ENCODE measurements at regions not wholly inside any gene's neighbourhood (a gene's known extent, or its start where the extent isn't known, plus 50 kb on each side); places are given as distances from the start of the nearest gene placed in this dataset.

DNA sequence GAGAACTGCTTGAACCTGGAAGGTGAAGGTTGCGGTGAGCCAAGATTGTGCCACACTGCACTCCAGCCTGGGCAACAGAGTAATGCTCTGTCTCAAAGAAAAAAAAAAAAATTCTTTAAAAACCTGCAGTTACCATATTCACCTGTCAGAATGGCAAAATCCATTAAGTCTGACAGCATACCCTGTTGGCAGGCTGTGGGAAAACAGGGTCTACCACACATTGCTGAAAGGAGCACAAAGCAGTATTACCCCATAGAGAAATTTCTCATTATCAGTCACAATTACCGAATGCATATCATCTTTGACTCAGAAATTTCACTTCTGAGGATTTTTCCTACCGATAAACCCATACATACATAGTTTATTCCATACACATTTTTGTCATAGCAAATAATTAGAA, 264.1 kb upstream of the SLCO3A1 start:
- Histone ChIP-seq H3K9me3 (ENCODE audit: control insufficient read depth in 3 of 3, low read length in 3 of 3) (no peaks in the 10 kb centered on the region), H3K9ac (ENCODE audit: low read depth in 1 of 3, low read length in 3 of 3) (no peak overlapping the region), H3K4me3 (ENCODE audit: low read length in 3 of 3) (no peak overlapping the region), H3K27me3 (ENCODE audit: control insufficient read depth in 3 of 3, insufficient read depth in 3 of 3, low read length in 3 of 3) (no peaks in the 10 kb centered on the region), H3K4me1 (ENCODE audit: control insufficient read depth in 3 of 3, insufficient read depth in 3 of 3, low read length in 3 of 3) (no peaks in the 10 kb centered on the region), H3K36me3 (ENCODE audit: control insufficient read depth in 3 of 3, insufficient read depth in 3 of 3, low read length in 3 of 3) (no peaks in the 10 kb centered on the region), H3K27ac (ENCODE audit: low read depth, low read length) (no peak overlapping the region)

DNA sequence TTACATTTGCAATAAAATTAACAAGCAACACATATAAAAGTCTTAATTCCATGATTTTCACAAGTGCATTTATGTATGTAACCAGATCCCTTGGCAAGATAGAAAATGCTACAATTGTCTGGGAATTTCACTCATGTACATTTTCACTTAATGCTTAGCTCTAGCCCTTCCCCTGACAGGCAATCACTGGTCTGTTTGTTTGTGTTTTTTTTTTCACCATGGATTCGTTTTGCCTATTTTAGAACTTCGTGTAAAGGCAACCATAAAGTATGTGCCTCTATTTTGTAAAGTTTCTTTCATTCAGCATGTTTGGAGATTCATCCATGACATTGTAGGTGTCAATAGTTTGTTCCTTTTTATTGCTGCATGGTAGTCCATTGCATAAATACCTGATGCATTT, 260.9 kb upstream of the SLCO3A1 start:
- Histone ChIP-seq H3K9ac (ENCODE audit: low read depth in 1 of 3, low read length in 3 of 3) (no peak overlapping the region), H3K4me3 (ENCODE audit: low read length in 3 of 3) (no peak overlapping the region), H3K36me3 (ENCODE audit: control insufficient read depth in 3 of 3, insufficient read depth in 3 of 3, low read length in 3 of 3) (no peaks in the 10 kb centered on the region), H3K27ac (ENCODE audit: low read depth, low read length) (no peak overlapping the region), H3K4me1 (ENCODE audit: control insufficient read depth in 3 of 3, insufficient read depth in 3 of 3, low read length in 3 of 3) (no peaks in the 10 kb centered on the region), H3K9me3 (ENCODE audit: control insufficient read depth in 3 of 3, low read length in 3 of 3) (no peaks in the 10 kb centered on the region), H3K27me3 (ENCODE audit: control insufficient read depth in 3 of 3, insufficient read depth in 3 of 3, low read length in 3 of 3) (peaks cover 0 to 3% (median 0%) of the 10 kb centered on the region in 3 donors)

DNA sequence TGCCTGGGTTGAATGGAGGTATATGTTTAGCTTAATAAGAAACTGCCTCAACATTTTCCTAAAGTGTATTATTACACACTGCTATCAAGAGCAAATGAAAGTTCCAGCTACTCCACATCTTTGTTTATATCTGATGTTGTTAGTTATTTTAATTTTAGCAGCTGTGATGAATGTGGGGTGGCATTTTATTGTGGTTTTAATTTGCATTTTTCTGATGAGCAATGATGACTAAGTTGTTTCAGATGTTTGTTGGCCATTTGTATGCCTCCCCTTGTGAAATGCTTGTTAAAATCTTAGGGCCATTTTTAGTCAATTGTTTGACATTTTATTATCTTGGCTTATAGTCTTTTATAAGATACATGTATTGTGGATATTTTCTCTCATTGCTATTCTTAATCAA, 260.4 kb upstream of the SLCO3A1 start:
- H3K4me1 ChIP-seq (ENCODE audit: control insufficient read depth in 3 of 3, insufficient read depth in 3 of 3, low read length in 3 of 3) = no peaks in the 10 kb centered on the region

DNA sequence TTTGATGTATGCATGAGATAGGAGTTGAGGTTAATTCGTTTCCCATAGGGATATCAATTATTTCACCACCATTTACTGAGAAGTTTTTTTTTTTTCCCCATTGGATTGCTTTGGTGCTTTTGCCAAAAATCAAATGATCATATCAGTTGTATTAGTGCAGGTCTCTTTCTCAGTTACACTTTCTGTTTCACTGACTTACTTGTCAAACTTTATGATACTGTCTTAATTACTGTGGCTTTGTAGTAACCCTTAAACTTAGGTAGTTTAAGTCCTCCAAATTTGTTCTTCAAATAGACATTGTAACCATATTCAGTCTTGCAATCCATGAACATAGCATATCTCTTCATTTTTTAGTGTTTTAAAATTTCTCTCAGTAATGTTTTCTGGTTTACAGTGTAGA, 259.9 kb upstream of the SLCO3A1 start:
- H3K27me3 ChIP-seq (ENCODE audit: control insufficient read depth in 3 of 3, insufficient read depth in 3 of 3, low read length in 3 of 3) = peaks cover 0 to 5% (median under 1%) of the 10 kb centered on the region in 3 donors
- H3K27ac ChIP-seq (ENCODE audit: low read depth, low read length) = no peak overlapping the region

More for the DNA sequence above, 260.4 kb upstream of the SLCO3A1 start:
- no peak overlapping the region for H3K4me3 ChIP-seq (ENCODE audit: low read length in 3 of 3)
- no peaks in the 10 kb centered on the region for H3K9me3 ChIP-seq (ENCODE audit: control insufficient read depth in 3 of 3, low read length in 3 of 3)
- no peak overlapping the region for H3K27ac ChIP-seq (ENCODE audit: low read depth, low read length)
- H3K27me3 ChIP-seq (ENCODE audit: control insufficient read depth in 3 of 3, insufficient read depth in 3 of 3, low read length in 3 of 3) = peaks cover 0 to 3% (median 0%) of the 10 kb centered on the region in 3 donors
- no peak overlapping the region for H3K9ac ChIP-seq (ENCODE audit: low read depth in 1 of 3, low read length in 3 of 3)
- no peaks in the 10 kb centered on the region for H3K36me3 ChIP-seq (ENCODE audit: control insufficient read depth in 3 of 3, insufficient read depth in 3 of 3, low read length in 3 of 3)

DNA sequence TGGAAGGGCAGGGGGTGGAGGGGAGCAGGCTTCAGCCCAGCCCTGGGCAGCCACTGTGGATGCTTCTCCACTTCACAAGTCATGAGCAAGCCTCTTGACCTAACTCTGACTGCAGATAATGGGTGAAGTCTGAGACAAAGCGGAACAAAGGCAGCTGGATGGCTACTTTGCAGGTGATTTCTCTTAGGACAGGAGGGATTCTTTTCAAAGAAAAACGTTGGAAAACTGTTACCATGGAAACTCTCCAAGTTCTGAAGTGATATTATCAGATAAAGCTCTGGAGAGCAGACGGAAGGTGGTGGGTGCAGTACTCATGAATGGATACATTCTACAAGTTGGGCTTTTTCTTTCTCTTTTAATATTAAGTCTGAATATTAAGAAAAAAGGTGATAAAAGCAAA, 254.2 kb upstream of the SLCO3A1 start:
- no peak overlapping the region for H3K27ac ChIP-seq (ENCODE audit: low read depth, low read length)
- H3K27me3 ChIP-seq (ENCODE audit: control insufficient read depth in 3 of 3, insufficient read depth in 3 of 3, low read length in 3 of 3) = peaks cover 3 to 8% (median 4%) of the 10 kb centered on the region in 3 donors
- no peak overlapping the region for H3K4me3 ChIP-seq (ENCODE audit: low read length in 3 of 3)
- no peaks in the 10 kb centered on the region for H3K36me3 ChIP-seq (ENCODE audit: control insufficient read depth in 3 of 3, insufficient read depth in 3 of 3, low read length in 3 of 3)
- no peak overlapping the region for H3K9ac ChIP-seq (ENCODE audit: low read depth in 1 of 3, low read length in 3 of 3)
- no peaks in the 10 kb centered on the region for H3K9me3 ChIP-seq (ENCODE audit: control insufficient read depth in 3 of 3, low read length in 3 of 3)
- no peaks in the 10 kb centered on the region for H3K4me1 ChIP-seq (ENCODE audit: control insufficient read depth in 3 of 3, insufficient read depth in 3 of 3, low read length in 3 of 3)

More for the DNA sequence above, 259.9 kb upstream of the SLCO3A1 start:
- no peaks in the 10 kb centered on the region for H3K4me1 ChIP-seq (ENCODE audit: control insufficient read depth in 3 of 3, insufficient read depth in 3 of 3, low read length in 3 of 3)
- H3K4me3 ChIP-seq (ENCODE audit: low read length in 3 of 3) = no peak overlapping the region
- H3K9ac ChIP-seq (ENCODE audit: low read depth in 1 of 3, low read length in 3 of 3) = no peak overlapping the region
- no peaks in the 10 kb centered on the region for H3K9me3 ChIP-seq (ENCODE audit: control insufficient read depth in 3 of 3, low read length in 3 of 3)
- no peaks in the 10 kb centered on the region for H3K36me3 ChIP-seq (ENCODE audit: control insufficient read depth in 3 of 3, insufficient read depth in 3 of 3, low read length in 3 of 3)

DNA sequence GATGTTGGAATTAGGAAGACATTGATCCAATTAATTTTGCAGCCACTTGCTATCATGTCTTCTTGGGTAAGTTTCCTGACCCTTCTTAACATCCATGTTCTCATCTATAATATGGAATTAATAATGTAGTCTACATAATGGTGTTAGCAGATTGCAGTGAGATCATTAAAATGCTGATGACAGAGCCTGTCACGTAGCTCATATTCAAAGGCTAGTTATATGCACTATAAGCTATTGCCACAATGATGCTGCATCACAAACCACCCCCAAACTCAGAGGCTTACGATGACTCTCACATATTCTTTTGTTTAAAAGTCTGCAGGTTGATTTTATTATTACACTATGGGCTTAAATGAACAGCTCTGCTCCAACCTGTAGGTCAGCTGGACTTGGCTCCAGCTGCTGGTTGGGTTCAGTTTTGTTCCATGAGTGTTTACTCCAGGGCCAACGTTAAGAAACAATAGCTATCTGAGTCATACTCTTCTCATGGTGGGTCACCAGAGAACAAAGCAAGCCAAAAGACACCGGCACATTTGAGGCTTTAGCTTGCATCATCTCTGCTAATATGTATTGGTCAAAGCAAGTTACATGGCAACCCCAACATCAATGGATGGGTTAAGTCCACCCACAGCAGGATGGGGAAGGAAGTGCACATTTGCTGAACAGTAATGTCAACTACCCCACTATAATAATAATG, 250.0 kb upstream of the SLCO3A1 start:
- H3K36me3 ChIP-seq (ENCODE audit: control insufficient read depth in 3 of 3, insufficient read depth in 3 of 3, low read length in 3 of 3) = no peaks in the 10 kb centered on the region
- H3K4me3 ChIP-seq (ENCODE audit: low read length in 3 of 3) = no peak overlapping the region
- no peak overlapping the region for H3K9ac ChIP-seq (ENCODE audit: low read depth in 1 of 3, low read length in 3 of 3)
- no peak overlapping the region for H3K27ac ChIP-seq (ENCODE audit: low read depth, low read length)
- H3K4me1 ChIP-seq (ENCODE audit: control insufficient read depth in 3 of 3, insufficient read depth in 3 of 3, low read length in 3 of 3) = no peaks in the 10 kb centered on the region
- no peaks in the 10 kb centered on the region for H3K9me3 ChIP-seq (ENCODE audit: control insufficient read depth in 3 of 3, low read length in 3 of 3)
- H3K27me3 ChIP-seq (ENCODE audit: control insufficient read depth in 3 of 3, insufficient read depth in 3 of 3, low read length in 3 of 3) = peaks cover 3 to 4% (median 4%) of the 10 kb centered on the region in 3 donors

DNA sequence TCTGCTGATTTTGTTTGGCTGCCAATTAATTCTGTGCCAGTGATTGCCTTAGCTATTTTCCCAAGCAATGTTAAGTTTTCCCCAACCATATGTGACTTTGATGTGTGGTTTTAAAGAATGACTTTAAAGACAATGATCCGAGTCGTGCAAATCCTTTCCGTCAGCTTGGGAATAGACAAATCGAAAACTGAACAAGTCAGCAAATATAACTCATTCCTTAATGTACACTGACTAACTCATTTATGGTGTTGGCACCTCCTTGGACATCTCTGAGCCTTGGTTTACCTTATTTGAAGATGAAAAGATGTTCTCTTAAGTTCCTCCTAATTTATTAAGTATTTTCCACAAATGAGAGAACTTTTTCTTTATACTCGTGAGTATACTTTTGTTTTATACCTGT, 249.4 kb upstream of the SLCO3A1 start:
- H3K27ac ChIP-seq (ENCODE audit: low read depth, low read length) = no peak overlapping the region
- peaks cover 0 to 2% (median 0%) of the 10 kb centered on the region in 3 donors for H3K27me3 ChIP-seq (ENCODE audit: control insufficient read depth in 3 of 3, insufficient read depth in 3 of 3, low read length in 3 of 3)
- H3K4me3 ChIP-seq (ENCODE audit: low read length in 3 of 3) = no peak overlapping the region
- no peaks in the 10 kb centered on the region for H3K9me3 ChIP-seq (ENCODE audit: control insufficient read depth in 3 of 3, low read length in 3 of 3)
- H3K9ac ChIP-seq (ENCODE audit: low read depth in 1 of 3, low read length in 3 of 3) = no peak overlapping the region
- no peaks in the 10 kb centered on the region for H3K36me3 ChIP-seq (ENCODE audit: control insufficient read depth in 3 of 3, insufficient read depth in 3 of 3, low read length in 3 of 3)
- H3K4me1 ChIP-seq (ENCODE audit: control insufficient read depth in 3 of 3, insufficient read depth in 3 of 3, low read length in 3 of 3) = no peaks in the 10 kb centered on the region

DNA sequence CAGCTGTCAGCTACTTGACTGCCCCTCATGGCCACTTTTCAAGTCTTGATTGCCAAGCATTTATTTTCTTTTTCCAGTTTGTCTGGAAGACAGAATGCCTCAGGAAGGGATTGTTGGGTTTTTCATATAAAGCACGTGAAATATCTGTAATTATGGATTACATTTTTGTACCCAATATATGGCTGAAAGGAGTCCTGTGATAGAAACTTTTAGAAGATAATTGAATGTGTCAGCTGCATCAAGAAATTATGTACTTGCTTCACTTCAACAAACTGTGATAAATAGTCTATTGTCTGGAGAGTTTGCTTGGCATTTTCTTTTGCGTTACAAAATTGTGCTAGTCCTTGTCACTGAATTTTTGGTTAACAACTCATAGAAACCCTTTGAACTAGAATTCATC, 247.9 kb upstream of the SLCO3A1 start:
- Histone ChIP-seq H3K9ac (ENCODE audit: low read depth in 1 of 3, low read length in 3 of 3) (no peak overlapping the region), H3K36me3 (ENCODE audit: control insufficient read depth in 3 of 3, insufficient read depth in 3 of 3, low read length in 3 of 3) (no peaks in the 10 kb centered on the region), H3K27ac (ENCODE audit: low read depth, low read length) (no peak overlapping the region), H3K4me3 (ENCODE audit: low read length in 3 of 3) (no peak overlapping the region), H3K27me3 (ENCODE audit: control insufficient read depth in 3 of 3, insufficient read depth in 3 of 3, low read length in 3 of 3) (no peaks in the 10 kb centered on the region), H3K4me1 (ENCODE audit: control insufficient read depth in 3 of 3, insufficient read depth in 3 of 3, low read length in 3 of 3) (no peaks in the 10 kb centered on the region), H3K9me3 (ENCODE audit: control insufficient read depth in 3 of 3, low read length in 3 of 3) (no peaks in the 10 kb centered on the region)

DNA sequence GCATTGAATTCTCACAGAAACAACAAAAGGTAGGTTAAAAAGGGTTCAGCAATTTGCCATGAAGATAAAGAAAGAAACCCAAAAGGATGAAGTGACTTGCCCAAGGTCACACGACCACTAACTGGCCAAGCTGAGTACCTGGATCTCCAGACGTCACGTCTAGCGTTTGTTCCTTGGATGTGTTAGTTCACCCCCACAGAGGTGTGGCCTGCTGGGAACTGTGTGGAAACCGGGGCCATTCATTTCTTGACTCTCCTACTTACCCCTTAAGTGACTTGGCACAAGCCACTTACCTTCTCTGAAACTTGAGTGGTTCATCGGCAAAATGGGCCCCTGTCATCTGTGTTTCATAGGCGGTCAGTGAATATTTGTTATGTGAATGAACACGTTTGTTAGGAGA, 244.3 kb upstream of the SLCO3A1 start:
- H3K27ac ChIP-seq (ENCODE audit: low read depth, low read length) = no peak overlapping the region
- H3K9ac ChIP-seq (ENCODE audit: low read depth in 1 of 3, low read length in 3 of 3) = no peak overlapping the region
- H3K4me3 ChIP-seq (ENCODE audit: low read length in 3 of 3) = no peak overlapping the region
- no peaks in the 10 kb centered on the region for H3K9me3 ChIP-seq (ENCODE audit: control insufficient read depth in 3 of 3, low read length in 3 of 3)
- H3K36me3 ChIP-seq (ENCODE audit: control insufficient read depth in 3 of 3, insufficient read depth in 3 of 3, low read length in 3 of 3) = no peaks in the 10 kb centered on the region
- no peaks in the 10 kb centered on the region for H3K4me1 ChIP-seq (ENCODE audit: control insufficient read depth in 3 of 3, insufficient read depth in 3 of 3, low read length in 3 of 3)
- H3K27me3 ChIP-seq (ENCODE audit: control insufficient read depth in 3 of 3, insufficient read depth in 3 of 3, low read length in 3 of 3) = no peaks in the 10 kb centered on the region

DNA sequence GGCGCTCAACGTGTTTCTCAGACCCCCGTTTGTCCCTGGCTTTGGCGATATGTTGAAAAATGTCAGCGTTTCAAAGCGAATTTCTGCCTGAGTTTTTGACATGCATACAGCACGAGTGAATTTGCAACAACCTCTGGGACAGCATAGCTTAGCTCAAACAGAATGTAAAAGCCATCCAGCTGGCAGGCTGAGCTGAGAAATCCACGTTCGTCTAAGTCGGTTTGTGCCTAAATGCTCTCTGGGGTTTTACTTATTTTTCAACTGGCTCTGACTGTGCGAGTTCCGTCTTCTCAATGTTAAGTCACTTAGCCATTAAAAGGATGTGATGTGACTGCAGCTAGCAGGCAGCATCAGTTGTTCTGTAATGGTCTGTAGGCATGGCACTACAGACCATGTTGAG, 243.5 kb upstream of the SLCO3A1 start:
- Histone ChIP-seq H3K36me3 (ENCODE audit: control insufficient read depth in 3 of 3, insufficient read depth in 3 of 3, low read length in 3 of 3) (no peaks in the 10 kb centered on the region), H3K4me1 (ENCODE audit: control insufficient read depth in 3 of 3, insufficient read depth in 3 of 3, low read length in 3 of 3) (no peaks in the 10 kb centered on the region), H3K4me3 (ENCODE audit: low read length in 3 of 3) (no peak overlapping the region), H3K9ac (ENCODE audit: low read depth in 1 of 3, low read length in 3 of 3) (no peak overlapping the region), H3K27me3 (ENCODE audit: control insufficient read depth in 3 of 3, insufficient read depth in 3 of 3, low read length in 3 of 3) (no peaks in the 10 kb centered on the region), H3K9me3 (ENCODE audit: control insufficient read depth in 3 of 3, low read length in 3 of 3) (no peaks in the 10 kb centered on the region), H3K27ac (ENCODE audit: low read depth, low read length) (no peak overlapping the region)

Measured in skeletal muscle tissue (tissue), 3 donors.